ENCODE measurements at regions not wholly inside any gene's neighbourhood (a gene's known extent, or its start where the extent isn't known, plus 50 kb on each side); places are given as distances from the start of the nearest gene placed in this dataset.

- no peak for DNase-seq (ENCODE audit: low spot score, unreplicated experiment)
- Mint-ChIP-seq H3K4me3 (ENCODE audit: low read depth) (no peak overlapping the region), H3K9me3 (ENCODE audit: low read depth) (peaks cover 23% of the 10 kb centered on the region), H3K4me1 (ENCODE audit: low read depth) (no peaks in the 10 kb centered on the region), H3K27ac (no peak overlapping the region), H3K27me3 (no peaks in the 10 kb centered on the region), H3K36me3 (ENCODE audit: insufficient read depth) (peaks cover 3% of the 10 kb centered on the region)
- TF ChIP-seq CTCF (IDR thresholded peaks at IDR 0.05; ENCODE audit: unreplicated experiment) = no peak
Observed at GRCh38 chr12:73180734-73181133, 908.6 kb downstream of the TRHDE start.

DNA sequence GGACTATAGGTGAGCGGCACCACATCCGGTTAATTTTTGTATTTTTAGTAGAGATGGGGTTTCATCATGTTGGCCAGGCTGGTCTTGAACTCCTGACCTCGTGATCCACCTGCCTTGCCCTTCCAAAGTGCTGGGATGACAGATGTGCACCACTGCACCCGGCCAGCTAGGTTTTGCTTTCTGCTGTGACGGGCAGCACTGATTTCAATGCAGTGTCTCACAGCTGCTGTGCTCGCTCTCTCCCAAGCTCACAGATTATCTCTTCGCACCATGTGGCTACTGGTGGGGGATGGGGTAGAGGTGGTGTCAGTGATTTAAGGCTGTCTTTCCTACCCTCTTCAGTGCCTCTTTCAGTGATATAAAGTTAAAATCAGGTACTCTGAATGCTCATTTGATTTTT lies 909.1 kb downstream of the TRHDE start:
- Mint-ChIP-seq H3K4me3 (ENCODE audit: low read depth) (no peak overlapping the region), H3K36me3 (ENCODE audit: insufficient read depth) (peaks cover 3% of the 10 kb centered on the region), H3K27ac (no peak overlapping the region), H3K4me1 (ENCODE audit: low read depth) (no peaks in the 10 kb centered on the region), H3K27me3 (no peaks in the 10 kb centered on the region), H3K9me3 (ENCODE audit: low read depth) (peaks cover 28% of the 10 kb centered on the region)
- DNase-seq (ENCODE audit: low spot score, unreplicated experiment) = no peak
- TF ChIP-seq CTCF (IDR thresholded peaks at IDR 0.05; ENCODE audit: unreplicated experiment) = no peak

DNA sequence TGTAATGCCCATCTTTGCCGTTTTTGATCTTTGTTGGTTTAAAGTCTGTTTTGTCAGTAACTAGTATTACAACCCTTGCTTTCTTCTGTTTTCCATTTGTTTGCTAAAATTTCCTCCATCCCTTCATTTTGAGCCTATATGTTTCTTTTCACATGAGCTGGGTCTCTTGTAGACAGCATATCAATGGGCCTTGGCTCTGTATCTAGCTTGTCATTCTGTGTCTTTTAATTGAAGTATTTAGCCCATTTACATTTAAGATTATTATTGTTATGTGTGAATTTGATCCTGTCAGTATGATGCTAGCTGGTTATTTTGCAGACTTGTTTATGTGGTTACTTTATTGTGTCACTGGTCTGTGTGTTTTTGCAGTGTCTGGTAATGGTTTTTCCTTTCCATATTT lies 913.2 kb downstream of the TRHDE start:
- no peak for DNase-seq (ENCODE audit: low spot score, unreplicated experiment)
- Mint-ChIP-seq H3K27ac (no peak overlapping the region), H3K9me3 (ENCODE audit: low read depth) (peaks cover 34% of the 10 kb centered on the region), H3K36me3 (ENCODE audit: insufficient read depth) (peaks cover 5% of the 10 kb centered on the region), H3K4me3 (ENCODE audit: low read depth) (no peak overlapping the region), H3K4me1 (ENCODE audit: low read depth) (no peaks in the 10 kb centered on the region), H3K27me3 (no peaks in the 10 kb centered on the region)
- no peak for TF ChIP-seq CTCF (IDR thresholded peaks at IDR 0.05; ENCODE audit: unreplicated experiment)

- no peak overlapping the region for H3K27ac Mint-ChIP-seq
- DNase-seq (ENCODE audit: low spot score, unreplicated experiment) = no peak
- no peak for TF ChIP-seq CTCF (IDR thresholded peaks at IDR 0.05; ENCODE audit: unreplicated experiment)
- H3K4me1 Mint-ChIP-seq (ENCODE audit: low read depth) = no peaks in the 10 kb centered on the region
- peaks cover 5% of the 10 kb centered on the region for H3K36me3 Mint-ChIP-seq (ENCODE audit: insufficient read depth)
- H3K4me3 Mint-ChIP-seq (ENCODE audit: low read depth) = no peak overlapping the region
- no peaks in the 10 kb centered on the region for H3K27me3 Mint-ChIP-seq
- H3K9me3 Mint-ChIP-seq (ENCODE audit: low read depth) = peaks cover 38% of the 10 kb centered on the region
Observed at GRCh38 chr12:73186272-73186671, 914.1 kb downstream of the TRHDE start.

GRCh38 chr12:73187765-73188164 lies 915.6 kb downstream of the TRHDE start:
- no peaks in the 10 kb centered on the region for H3K4me1 Mint-ChIP-seq (ENCODE audit: low read depth)
- TF ChIP-seq CTCF (IDR thresholded peaks at IDR 0.05; ENCODE audit: unreplicated experiment) = no peak
- H3K36me3 Mint-ChIP-seq (ENCODE audit: insufficient read depth) = peaks cover 5% of the 10 kb centered on the region
- no peak overlapping the region for H3K27ac Mint-ChIP-seq
- no peaks in the 10 kb centered on the region for H3K27me3 Mint-ChIP-seq
- no peak for DNase-seq (ENCODE audit: low spot score, unreplicated experiment)
- peaks cover 38% of the 10 kb centered on the region for H3K9me3 Mint-ChIP-seq (ENCODE audit: low read depth)
- no peak overlapping the region for H3K4me3 Mint-ChIP-seq (ENCODE audit: low read depth)

Measured in progenitor cell of endocrine pancreas (in vitro differentiated cells).